ENCODE measurements at regions not wholly inside any gene's neighbourhood (a gene's known extent, or its start where the extent isn't known, plus 50 kb on each side); places are given as distances from the start of the nearest gene placed in this dataset.
"Not testable (repeated sequence)": the region's sequence is repeated elsewhere in the genome, so short reads cannot be mapped to it uniquely, and the experiment has no call there.

DNA sequence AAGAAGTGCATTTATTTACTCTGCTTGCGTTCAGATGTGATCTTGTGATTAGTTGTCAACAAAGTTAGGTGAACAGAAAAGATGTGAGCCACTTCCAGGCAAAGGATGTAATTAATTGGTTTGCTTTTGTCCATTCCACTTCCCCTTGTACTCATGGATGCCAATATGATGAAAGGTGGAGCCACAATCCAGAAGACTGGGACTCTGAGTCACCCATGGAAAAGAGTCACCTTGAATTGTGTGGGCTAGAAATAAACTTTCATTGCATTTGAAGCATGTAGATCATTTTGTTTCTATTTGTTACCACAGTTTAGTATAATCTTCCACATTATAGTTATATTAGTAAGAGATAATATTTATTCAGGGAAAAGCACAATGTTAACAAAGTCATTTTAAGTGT lies 684.2 kb downstream of the LTN1 start:
- H3K4me3 ChIP-seq (ENCODE audit: low read depth, low read length), result no peak overlapping the region
- TF ChIP-seq, protein P1, sequence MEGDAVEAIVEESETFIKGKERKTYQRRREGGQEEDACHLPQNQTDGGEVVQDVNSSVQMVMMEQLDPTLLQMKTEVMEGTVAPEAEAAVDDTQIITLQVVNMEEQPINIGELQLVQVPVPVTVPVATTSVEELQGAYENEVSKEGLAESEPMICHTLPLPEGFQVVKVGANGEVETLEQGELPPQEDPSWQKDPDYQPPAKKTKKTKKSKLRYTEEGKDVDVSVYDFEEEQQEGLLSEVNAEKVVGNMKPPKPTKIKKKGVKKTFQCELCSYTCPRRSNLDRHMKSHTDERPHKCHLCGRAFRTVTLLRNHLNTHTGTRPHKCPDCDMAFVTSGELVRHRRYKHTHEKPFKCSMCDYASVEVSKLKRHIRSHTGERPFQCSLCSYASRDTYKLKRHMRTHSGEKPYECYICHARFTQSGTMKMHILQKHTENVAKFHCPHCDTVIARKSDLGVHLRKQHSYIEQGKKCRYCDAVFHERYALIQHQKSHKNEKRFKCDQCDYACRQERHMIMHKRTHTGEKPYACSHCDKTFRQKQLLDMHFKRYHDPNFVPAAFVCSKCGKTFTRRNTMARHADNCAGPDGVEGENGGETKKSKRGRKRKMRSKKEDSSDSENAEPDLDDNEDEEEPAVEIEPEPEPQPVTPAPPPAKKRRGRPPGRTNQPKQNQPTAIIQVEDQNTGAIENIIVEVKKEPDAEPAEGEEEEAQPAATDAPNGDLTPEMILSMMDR (IDR thresholded peaks at IDR 0.05; ENCODE audit: borderline replicate concordance, insufficient read depth, low read depth, low read length), result no peak

DNA sequence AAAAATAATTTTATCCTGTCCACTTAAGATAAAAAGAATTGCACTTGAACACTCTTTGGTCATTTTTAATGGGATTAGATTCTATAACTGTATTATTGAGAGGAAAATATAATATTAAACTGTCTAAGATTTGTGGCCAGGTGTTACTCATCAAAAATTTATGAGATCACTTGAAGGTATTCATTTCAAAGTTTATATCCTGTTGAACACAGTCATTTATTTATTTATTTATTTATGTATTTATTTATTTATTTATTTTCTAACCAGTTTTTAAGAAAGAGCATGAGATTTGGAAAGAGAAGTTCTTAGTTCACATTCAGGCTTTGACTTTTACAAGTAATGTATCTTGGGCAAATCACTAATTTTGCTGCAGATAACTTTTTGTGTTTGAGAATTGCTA lies 692.7 kb downstream of the LTN1 start:
- TF ChIP-seq, protein P1 (IDR thresholded peaks at IDR 0.05; ENCODE audit: borderline replicate concordance, insufficient read depth, low read depth, low read length), result no peak
- H3K4me3 ChIP-seq (ENCODE audit: low read depth, low read length), result no peak overlapping the region

DNA sequence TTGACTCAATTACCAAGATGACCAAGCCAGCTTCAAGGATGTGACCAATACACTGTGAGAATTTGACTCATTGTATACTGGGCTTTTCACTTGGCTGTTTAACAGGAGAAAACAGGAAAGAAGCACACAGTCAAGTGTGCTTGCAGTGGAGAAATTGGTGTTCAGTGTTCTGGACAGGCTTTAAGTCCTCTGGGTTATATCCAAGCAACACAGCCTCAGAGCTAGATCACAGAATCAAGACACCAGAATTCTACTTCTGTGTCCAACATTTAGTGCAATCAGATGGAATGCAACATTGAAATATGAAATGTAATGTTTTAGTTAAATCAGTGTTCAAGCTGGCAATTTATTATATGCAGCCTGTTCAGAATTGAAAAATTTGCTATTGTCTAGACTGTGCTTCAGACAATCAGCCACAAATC lies 694.4 kb downstream of the LTN1 start:
- H3K4me3 ChIP-seq (ENCODE audit: low read depth, low read length), result no peak overlapping the region
- TF ChIP-seq, protein P1 (IDR thresholded peaks at IDR 0.05; ENCODE audit: borderline replicate concordance, insufficient read depth, low read depth, low read length), result no peak

DNA sequence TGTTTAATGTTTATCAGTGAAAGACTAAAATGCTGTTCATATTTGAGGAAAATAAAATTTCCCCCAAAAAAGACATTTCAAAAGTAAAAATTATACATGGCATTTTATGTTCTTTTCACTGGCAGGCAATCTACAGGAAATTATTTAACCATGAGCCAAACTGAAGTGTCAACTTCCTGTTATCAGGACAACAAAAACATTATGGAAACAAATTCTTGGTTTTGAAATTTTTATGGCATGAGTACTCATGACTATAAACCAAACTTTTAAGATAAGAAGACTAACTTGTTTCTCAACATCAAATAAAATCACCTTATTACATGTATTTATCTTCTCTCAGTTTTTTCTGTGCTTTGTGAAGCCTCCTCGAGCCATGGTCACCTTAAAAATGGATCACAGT lies 698.6 kb downstream of the LTN1 start:
- no peak overlapping the region for H3K4me3 ChIP-seq (ENCODE audit: low read depth, low read length)
- TF ChIP-seq, protein P1 (IDR thresholded peaks at IDR 0.05; ENCODE audit: borderline replicate concordance, insufficient read depth, low read depth, low read length), result no peak

DNA sequence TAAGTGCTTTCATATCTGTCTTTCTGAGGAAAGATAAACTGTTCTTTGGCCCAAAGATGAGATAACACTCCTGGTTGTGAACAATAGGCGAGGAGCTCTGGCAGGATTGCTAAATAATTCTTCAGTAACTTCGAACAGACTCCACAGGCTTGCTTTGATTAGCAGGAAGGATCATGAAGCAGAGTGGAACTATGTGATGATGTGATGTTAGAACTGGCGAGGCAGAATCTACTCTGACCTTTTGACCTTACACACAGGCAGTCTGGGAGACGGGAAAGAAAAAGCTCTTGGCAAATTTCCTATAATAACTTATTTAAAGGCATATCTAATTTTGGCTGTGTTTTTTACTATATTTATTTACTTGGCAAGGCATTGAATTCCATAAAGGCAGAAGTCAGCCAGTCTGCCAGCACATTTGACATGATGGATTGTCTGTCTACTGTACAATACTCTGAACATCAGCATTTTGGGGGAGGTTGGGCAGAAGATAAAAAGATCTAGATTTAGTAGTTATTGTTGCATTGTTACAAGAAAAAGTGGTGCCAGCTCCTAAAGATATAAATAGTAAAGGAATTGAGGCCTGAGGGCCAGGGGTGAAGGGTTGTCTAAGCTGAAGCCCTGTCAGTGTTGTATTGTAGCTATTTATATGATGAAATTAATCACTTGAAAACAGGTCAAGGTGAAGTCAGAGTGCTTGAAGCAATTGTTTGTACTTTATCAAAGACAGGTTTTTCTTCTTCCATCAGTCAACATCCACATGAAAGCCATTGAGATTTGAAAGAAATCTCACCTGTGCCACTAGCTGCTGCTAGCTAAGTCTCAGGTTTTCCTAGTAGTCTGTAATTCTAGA lies 708.8 kb downstream of the LTN1 start:
- no peak overlapping the region for H3K4me3 ChIP-seq (ENCODE audit: low read depth, low read length)
- TF ChIP-seq, protein P1 (IDR thresholded peaks at IDR 0.05; ENCODE audit: borderline replicate concordance, insufficient read depth, low read depth, low read length), result no peak

DNA sequence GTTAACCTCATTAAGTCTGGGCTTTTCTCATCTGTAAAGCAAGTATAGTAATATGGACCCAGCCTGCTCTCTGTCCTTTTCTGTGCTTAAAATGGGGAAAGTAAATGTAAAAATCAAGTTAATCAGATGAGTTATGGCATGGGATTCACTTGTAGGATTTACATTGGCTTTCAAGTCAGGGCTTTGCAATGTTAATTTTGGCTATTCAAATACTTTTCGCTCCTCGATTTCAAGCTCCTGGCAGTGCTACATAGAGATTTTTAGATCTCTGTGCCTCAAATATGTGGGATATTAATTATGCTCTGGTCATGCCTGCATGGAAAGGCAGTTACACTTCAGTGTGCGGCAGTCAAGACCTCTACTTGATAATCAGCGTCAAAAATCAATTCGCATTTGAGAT lies 709.8 kb downstream of the LTN1 start:
- no peak overlapping the region for H3K4me3 ChIP-seq (ENCODE audit: low read depth, low read length)
- TF ChIP-seq, protein P1 (IDR thresholded peaks at IDR 0.05; ENCODE audit: borderline replicate concordance, insufficient read depth, low read depth, low read length), result no peak

DNA sequence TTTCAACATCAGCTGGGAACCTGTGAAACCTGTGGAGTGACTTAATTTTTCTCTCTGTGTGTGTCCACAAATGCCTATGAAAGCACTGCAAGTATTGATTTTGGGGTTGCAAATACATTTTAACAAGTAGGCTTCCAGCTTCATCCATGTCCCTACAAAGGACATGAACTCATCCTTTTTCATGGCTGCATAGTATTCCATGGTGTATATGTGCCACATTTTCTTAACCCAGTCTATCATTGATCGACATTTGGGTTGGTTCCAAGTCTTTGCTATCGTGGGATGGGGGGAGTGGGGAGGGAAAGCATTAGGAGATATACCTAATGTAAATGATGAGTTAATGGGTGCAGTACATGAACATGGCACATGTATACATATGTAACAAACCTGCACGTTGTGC lies 711.3 kb downstream of the LTN1 start:
- H3K4me3 ChIP-seq (ENCODE audit: low read depth, low read length), result not testable (repeated sequence)
